ENCODE measurements at regions not wholly inside any gene's neighbourhood (a gene's known extent, or its start where the extent isn't known, plus 50 kb on each side); places are given as distances from the start of the nearest gene placed in this dataset.

DNA sequence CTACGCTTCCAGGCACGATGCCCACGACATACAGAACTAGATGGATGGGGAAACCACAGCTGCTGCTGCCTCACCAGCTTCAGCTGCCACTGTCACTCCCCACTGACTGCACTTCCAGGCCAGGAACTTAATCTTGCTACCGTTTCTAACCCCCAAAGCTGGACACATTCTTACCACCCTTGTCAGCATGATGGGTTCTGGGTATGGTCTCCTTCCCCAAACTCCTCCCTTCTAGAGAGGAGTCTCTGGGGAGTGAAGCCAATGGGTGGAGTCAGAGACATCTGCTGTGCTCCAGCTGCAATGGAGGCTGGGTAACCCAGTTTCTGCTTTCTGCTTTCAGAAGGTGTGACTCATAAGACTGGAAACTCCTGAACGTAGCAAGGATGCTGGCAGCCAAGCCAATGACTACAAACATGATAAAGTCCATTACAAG lies 87.0 kb upstream of the THY1 start:
- Histone ChIP-seq H3K4me1 (ENCODE audit: insufficient read depth, low read length) (peaks cover 9% of the 10 kb centered on the region), H3K79me2 (ENCODE audit: insufficient read depth, low read length) (no peaks in the 10 kb centered on the region), H4K20me1 (ENCODE audit: insufficient read depth, low read length) (no peaks in the 10 kb centered on the region), H2AFZ (ENCODE audit: low read length) (no peak overlapping the region), H3K27me3 (ENCODE audit: insufficient read depth, low read length) (peaks cover 21% of the 10 kb centered on the region), H3K27ac (ENCODE audit: low read depth, low read length) (no peak overlapping the region), H3K36me3 (ENCODE audit: insufficient read depth, low read length) (no peaks in the 10 kb centered on the region), H3K9me3 (ENCODE audit: low read depth, low read length) (no peaks in the 10 kb centered on the region), H3K4me3 (ENCODE audit: insufficient read depth, low read length) (no peak overlapping the region), H3K4me2 (ENCODE audit: insufficient read depth, low read length) (peak overlapping the region; percentile 20)
- TF ChIP-seq, protein P1, sequence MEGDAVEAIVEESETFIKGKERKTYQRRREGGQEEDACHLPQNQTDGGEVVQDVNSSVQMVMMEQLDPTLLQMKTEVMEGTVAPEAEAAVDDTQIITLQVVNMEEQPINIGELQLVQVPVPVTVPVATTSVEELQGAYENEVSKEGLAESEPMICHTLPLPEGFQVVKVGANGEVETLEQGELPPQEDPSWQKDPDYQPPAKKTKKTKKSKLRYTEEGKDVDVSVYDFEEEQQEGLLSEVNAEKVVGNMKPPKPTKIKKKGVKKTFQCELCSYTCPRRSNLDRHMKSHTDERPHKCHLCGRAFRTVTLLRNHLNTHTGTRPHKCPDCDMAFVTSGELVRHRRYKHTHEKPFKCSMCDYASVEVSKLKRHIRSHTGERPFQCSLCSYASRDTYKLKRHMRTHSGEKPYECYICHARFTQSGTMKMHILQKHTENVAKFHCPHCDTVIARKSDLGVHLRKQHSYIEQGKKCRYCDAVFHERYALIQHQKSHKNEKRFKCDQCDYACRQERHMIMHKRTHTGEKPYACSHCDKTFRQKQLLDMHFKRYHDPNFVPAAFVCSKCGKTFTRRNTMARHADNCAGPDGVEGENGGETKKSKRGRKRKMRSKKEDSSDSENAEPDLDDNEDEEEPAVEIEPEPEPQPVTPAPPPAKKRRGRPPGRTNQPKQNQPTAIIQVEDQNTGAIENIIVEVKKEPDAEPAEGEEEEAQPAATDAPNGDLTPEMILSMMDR (IDR thresholded peaks at IDR 0.05; ENCODE audit: extremely low read depth, low read depth, low read length), result no peak
- peak; percentile 99 for DNase-seq (ENCODE audit: insufficient read length, low spot score, missing footprints)

DNA sequence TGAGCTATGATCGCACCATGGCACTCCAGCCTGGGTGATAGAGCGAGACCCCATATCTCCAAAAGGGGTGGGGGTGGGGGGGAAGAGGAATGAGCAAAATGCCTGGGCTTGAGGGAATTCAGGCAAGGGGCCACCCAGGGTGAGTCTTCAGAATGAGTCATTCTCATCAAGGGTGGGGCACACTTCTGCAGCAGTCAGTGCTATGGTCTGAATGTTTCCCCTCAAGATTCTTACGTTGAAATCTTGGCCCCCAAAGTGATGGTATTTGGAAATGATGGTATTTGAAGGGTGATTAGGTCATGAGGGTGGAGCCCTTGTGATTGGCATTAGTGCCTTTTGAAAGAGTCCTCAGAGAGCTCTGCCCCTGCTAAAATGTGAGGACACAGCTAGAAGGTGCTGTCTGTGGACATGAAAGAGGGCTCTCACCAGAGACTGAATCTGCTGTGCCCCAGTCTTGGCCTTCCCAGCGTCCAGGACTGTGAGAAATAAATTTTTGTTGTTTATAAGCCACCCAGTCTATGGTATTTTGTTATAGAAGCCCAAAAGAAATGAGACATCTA lies 86.4 kb upstream of the THY1 start:
- H3K27ac ChIP-seq (ENCODE audit: low read depth, low read length), result no peak overlapping the region
- no peaks in the 10 kb centered on the region for H4K20me1 ChIP-seq (ENCODE audit: insufficient read depth, low read length)
- DNase-seq (ENCODE audit: insufficient read length, low spot score, missing footprints), result peak; percentile 91
- H2AFZ ChIP-seq (ENCODE audit: low read length), result no peak overlapping the region
- peaks cover 15% of the 10 kb centered on the region for H3K27me3 ChIP-seq (ENCODE audit: insufficient read depth, low read length)
- H3K9me3 ChIP-seq (ENCODE audit: low read depth, low read length), result no peaks in the 10 kb centered on the region
- no peaks in the 10 kb centered on the region for H3K36me3 ChIP-seq (ENCODE audit: insufficient read depth, low read length)
- H3K4me2 ChIP-seq (ENCODE audit: insufficient read depth, low read length), result no peak overlapping the region
- no peaks in the 10 kb centered on the region for H3K79me2 ChIP-seq (ENCODE audit: insufficient read depth, low read length)
- H3K4me1 ChIP-seq (ENCODE audit: insufficient read depth, low read length), result peaks cover 9% of the 10 kb centered on the region
- TF ChIP-seq, protein P1 (IDR thresholded peaks at IDR 0.05; ENCODE audit: extremely low read depth, low read depth, low read length), result no peak
- H3K4me3 ChIP-seq (ENCODE audit: insufficient read depth, low read length), result no peak overlapping the region

DNA sequence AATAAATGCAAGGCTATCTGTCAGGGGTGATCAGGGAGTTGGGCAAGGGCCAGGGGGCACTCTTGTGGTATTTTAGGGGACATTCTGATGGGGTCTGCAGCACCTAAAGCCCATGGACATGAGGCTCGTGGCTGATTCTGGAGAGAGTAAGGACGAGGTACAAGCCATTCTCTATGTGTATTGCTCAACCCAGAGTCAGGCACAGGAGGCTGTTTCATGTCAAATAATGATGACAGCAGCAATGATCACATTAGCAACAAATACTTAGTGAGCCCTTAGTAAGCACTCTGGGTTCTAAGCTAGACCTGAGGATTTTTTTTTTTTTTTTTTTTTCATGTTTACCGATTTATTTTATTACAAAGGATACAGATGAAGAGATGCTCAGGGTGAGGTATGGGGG lies 83.5 kb upstream of the THY1 start:
- Histone ChIP-seq H3K36me3 (ENCODE audit: insufficient read depth, low read length) (no peaks in the 10 kb centered on the region), H3K4me2 (ENCODE audit: insufficient read depth, low read length) (no peak overlapping the region)

DNA sequence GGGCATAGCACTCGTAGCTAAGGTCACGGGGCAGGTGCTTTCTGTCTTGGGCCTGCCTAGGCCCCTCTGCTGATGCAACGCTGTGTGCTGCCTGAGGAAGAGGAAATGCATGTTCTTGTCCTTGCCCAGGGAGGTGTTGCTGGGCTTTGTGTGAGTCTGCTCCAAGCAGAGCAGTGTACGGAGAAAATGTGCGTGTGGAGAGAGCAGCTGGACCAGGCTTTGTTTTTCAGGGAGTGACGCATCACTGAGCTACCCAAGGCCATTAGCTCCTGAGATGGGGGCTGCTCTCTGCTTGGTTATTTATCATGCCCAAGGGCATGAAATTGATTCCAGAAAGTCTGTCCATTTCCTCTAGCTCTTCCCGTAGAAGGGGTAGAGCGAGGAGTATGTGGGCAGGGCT lies 82.9 kb upstream of the THY1 start:
- no peak overlapping the region for H3K4me3 ChIP-seq (ENCODE audit: insufficient read depth, low read length)
- peaks cover 9% of the 10 kb centered on the region for H3K4me1 ChIP-seq (ENCODE audit: insufficient read depth, low read length)
- no peak for DNase-seq (ENCODE audit: insufficient read length, low spot score, missing footprints)
- H3K27ac ChIP-seq (ENCODE audit: low read depth, low read length), result no peak overlapping the region
- H3K4me2 ChIP-seq (ENCODE audit: insufficient read depth, low read length), result no peak overlapping the region
- H3K79me2 ChIP-seq (ENCODE audit: insufficient read depth, low read length), result no peaks in the 10 kb centered on the region
- peaks cover 2% of the 10 kb centered on the region for H3K27me3 ChIP-seq (ENCODE audit: insufficient read depth, low read length)
- H3K9me3 ChIP-seq (ENCODE audit: low read depth, low read length), result no peaks in the 10 kb centered on the region
- H2AFZ ChIP-seq (ENCODE audit: low read length), result no peak overlapping the region
- TF ChIP-seq, protein P1 (IDR thresholded peaks at IDR 0.05; ENCODE audit: extremely low read depth, low read depth, low read length), result no peak
- H4K20me1 ChIP-seq (ENCODE audit: insufficient read depth, low read length), result no peaks in the 10 kb centered on the region
- no peaks in the 10 kb centered on the region for H3K36me3 ChIP-seq (ENCODE audit: insufficient read depth, low read length)

More for the DNA sequence above, 83.5 kb upstream of the THY1 start:
- Histone ChIP-seq H3K79me2 (ENCODE audit: insufficient read depth, low read length) (no peaks in the 10 kb centered on the region), H3K9me3 (ENCODE audit: low read depth, low read length) (no peaks in the 10 kb centered on the region), H3K27me3 (ENCODE audit: insufficient read depth, low read length) (no peaks in the 10 kb centered on the region), H3K4me1 (ENCODE audit: insufficient read depth, low read length) (peaks cover 9% of the 10 kb centered on the region), H3K27ac (ENCODE audit: low read depth, low read length) (no peak overlapping the region), H2AFZ (ENCODE audit: low read length) (no peak overlapping the region), H3K4me3 (ENCODE audit: insufficient read depth, low read length) (no peak overlapping the region), H4K20me1 (ENCODE audit: insufficient read depth, low read length) (no peaks in the 10 kb centered on the region)
- TF ChIP-seq, protein P1 (IDR thresholded peaks at IDR 0.05; ENCODE audit: extremely low read depth, low read depth, low read length), result no peak
- no peak for DNase-seq (ENCODE audit: insufficient read length, low spot score, missing footprints)

Measured in osteoblast (primary cell).